ENCODE measurements at regions not wholly inside any gene's neighbourhood (a gene's known extent, or its start where the extent isn't known, plus 50 kb on each side); places are given as distances from the start of the nearest gene placed in this dataset.
"Not testable (repeated sequence)": the region's sequence is repeated elsewhere in the genome, so short reads cannot be mapped to it uniquely, and the experiment has no call there.

DNA sequence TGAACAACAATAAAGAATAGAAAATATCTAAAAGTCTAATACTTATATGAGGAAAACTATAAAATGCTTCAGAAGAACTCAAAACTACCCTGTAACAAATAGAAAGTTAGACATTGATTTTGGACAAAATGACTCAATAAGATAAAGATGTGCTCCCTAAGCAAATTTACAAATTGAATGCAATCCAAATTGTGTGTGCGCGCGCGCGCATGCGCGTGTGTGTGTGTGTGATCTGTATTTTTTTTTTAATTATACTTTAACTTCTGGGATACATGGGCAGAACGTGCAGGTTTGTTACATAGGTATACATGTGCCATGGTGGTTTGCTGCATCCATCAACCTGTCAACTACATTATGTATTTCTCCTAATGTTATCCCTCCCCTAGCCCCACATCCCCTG is 320.8 kb upstream of the INTU start:
- Histone ChIP-seq H3K27ac (no peak overlapping the region), H3K79me2 (ENCODE audit: insufficient read depth) (no peaks in the 10 kb centered on the region), H3K36me3 (ENCODE audit: low read depth) (no peaks in the 10 kb centered on the region), H3K4me3 (no peak overlapping the region), H3K9ac (no peak overlapping the region), H3K4me2 (ENCODE audit: unreplicated experiment) (no peak overlapping the region), H3K4me1 (ENCODE audit: insufficient read depth) (no peaks in the 10 kb centered on the region), H4K20me1 (ENCODE audit: insufficient read depth) (no peaks in the 10 kb centered on the region), H3K9me3 (ENCODE audit: low read depth) (no peaks in the 10 kb centered on the region), H3K27me3 (replicated peaks; ENCODE audit: insufficient read depth) (no peaks in the 10 kb centered on the region), H2AFZ (no peak overlapping the region), H3K9me2 (ENCODE audit: insufficient read depth) (no peaks in the 10 kb centered on the region), H3F3A (ENCODE audit: insufficient read depth) (no peaks in the 10 kb centered on the region)
- in situ Hi-C loops (cut with MboI): no loop called here
- no peak for DNase-seq
- WGBS, 2 experiments (ENCODE audit: low coverage in 1 of 2, low lambda C conversion rate in 2 of 2, missing lambda C conversion rate in 2 of 2): 86 to 89% methylated on average over 8 of the region's 8 CpGs
- TF ChIP-seq EZH2 (IDR thresholded peaks at IDR 0.05; ENCODE audit: insufficient read depth, poor library complexity, severe bottlenecking): no peak
- no peak for TF ChIP-seq EZH2phosphoT487 (IDR thresholded peaks at IDR 0.05; ENCODE audit: insufficient read depth, low read depth)

DNA sequence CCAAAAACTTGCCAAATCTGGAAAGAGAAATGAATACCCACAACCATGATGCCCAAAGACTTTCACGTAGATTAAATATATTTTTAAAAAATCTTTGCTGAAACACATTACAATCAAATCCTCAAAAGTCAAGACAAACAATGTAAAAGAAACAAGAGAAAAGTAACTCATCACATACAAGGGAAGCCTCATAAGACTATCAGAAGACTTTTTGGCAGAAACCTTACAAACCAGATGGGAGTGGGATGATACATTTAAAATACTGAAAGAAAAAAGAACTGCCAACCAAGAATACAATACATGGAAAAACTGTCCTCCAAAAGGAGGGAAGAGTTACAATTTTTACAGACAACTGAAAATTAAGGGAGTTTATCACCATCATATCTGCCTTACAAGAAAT is 319.0 kb upstream of the INTU start:
- Histone ChIP-seq H3K27ac (no peak overlapping the region), H3K9ac (no peak overlapping the region), H2AFZ (no peak overlapping the region), H3K9me3 (ENCODE audit: low read depth) (no peaks in the 10 kb centered on the region), H3K9me2 (ENCODE audit: insufficient read depth) (no peaks in the 10 kb centered on the region), H3K36me3 (ENCODE audit: low read depth) (no peaks in the 10 kb centered on the region), H4K20me1 (ENCODE audit: insufficient read depth) (no peaks in the 10 kb centered on the region), H3K4me1 (ENCODE audit: insufficient read depth) (no peaks in the 10 kb centered on the region), H3F3A (ENCODE audit: insufficient read depth) (no peaks in the 10 kb centered on the region), H3K79me2 (ENCODE audit: insufficient read depth) (no peaks in the 10 kb centered on the region), H3K4me3 (no peak overlapping the region), H3K4me2 (ENCODE audit: unreplicated experiment) (no peak overlapping the region), H3K27me3 (replicated peaks; ENCODE audit: insufficient read depth) (no peaks in the 10 kb centered on the region)
- in situ Hi-C loops (cut with MboI): no loop called here
- TF ChIP-seq EZH2 (IDR thresholded peaks at IDR 0.05; ENCODE audit: insufficient read depth, poor library complexity, severe bottlenecking) (no peak), EZH2phosphoT487 (IDR thresholded peaks at IDR 0.05; ENCODE audit: insufficient read depth, low read depth) (no peak)
- no peak for DNase-seq
- WGBS, 2 experiments (ENCODE audit: low coverage in 1 of 2, low lambda C conversion rate in 2 of 2, missing lambda C conversion rate in 2 of 2): 19 to 27% methylated on average over 1 of the region's 1 CpG

DNA sequence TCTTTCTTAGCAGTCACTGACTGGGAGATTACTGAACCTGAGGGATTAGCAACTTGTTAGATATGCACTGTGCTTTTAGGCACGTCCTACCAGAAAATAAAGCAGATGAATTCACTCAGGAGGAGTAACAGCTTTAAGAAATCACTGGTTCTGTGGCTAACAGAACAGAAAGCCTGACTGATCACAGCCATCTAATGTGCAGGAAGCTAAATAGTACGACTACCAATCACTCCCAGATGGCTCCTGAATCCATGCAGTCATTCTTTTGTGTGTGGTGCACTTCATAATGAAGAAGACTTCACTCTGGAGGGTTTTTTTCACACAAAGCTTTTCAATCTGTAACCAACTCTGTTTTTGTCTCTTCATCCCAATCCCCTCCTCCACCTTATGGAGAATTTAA is 305.3 kb upstream of the INTU start:
- Histone ChIP-seq H3K9ac (no peak overlapping the region), H3K36me3 (ENCODE audit: low read depth) (no peaks in the 10 kb centered on the region), H3K27ac (no peak overlapping the region), H3K4me1 (ENCODE audit: insufficient read depth) (no peaks in the 10 kb centered on the region), H3K9me3 (ENCODE audit: low read depth) (no peaks in the 10 kb centered on the region), H3F3A (ENCODE audit: insufficient read depth) (no peaks in the 10 kb centered on the region), H3K9me2 (ENCODE audit: insufficient read depth) (no peaks in the 10 kb centered on the region), H3K4me3 (no peak overlapping the region), H2AFZ (no peak overlapping the region), H3K27me3 (replicated peaks; ENCODE audit: insufficient read depth) (no peaks in the 10 kb centered on the region), H3K4me2 (ENCODE audit: unreplicated experiment) (no peak overlapping the region), H4K20me1 (ENCODE audit: insufficient read depth) (no peaks in the 10 kb centered on the region), H3K79me2 (ENCODE audit: insufficient read depth) (no peaks in the 10 kb centered on the region)
- in situ Hi-C loops (cut with MboI): no loop called here
- DNase-seq: no peak
- WGBS, 2 experiments (ENCODE audit: low coverage in 1 of 2, low lambda C conversion rate in 2 of 2, missing lambda C conversion rate in 2 of 2): 17 to 20% methylated on average over 2 of the region's 2 CpGs
- no peak for TF ChIP-seq EZH2 (IDR thresholded peaks at IDR 0.05; ENCODE audit: insufficient read depth, poor library complexity, severe bottlenecking)
- TF ChIP-seq EZH2phosphoT487 (IDR thresholded peaks at IDR 0.05; ENCODE audit: insufficient read depth, low read depth): no peak

DNA sequence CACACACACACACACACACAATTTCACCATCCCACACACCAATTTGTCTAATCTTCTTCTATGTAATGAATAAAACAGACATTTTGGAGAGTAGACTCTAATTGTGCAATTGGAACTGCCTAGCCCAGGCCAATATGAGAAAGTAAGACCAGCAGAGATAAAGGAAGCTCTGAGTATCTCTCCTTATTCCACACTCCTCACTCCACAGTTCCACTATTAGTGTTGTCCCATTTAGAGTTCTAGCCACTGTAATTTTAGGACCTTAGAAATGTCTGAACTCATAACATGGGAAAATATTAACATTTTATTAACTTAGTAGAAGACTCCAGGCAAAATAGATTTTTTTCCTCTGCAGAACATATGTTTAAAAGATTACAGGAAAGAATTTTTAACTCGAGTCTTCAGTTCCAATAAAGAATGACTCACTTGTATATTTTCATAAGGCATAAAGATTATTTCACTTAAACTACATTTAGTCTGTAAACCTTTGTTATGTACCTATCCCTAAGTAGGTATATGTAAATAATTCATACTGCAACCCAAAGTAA is 297.6 kb upstream of the INTU start:
- Histone ChIP-seq H3K9me2 (ENCODE audit: insufficient read depth) (no peaks in the 10 kb centered on the region), H3K4me2 (ENCODE audit: unreplicated experiment) (no peak overlapping the region), H2AFZ (no peak overlapping the region), H3K4me1 (ENCODE audit: insufficient read depth) (no peaks in the 10 kb centered on the region), H3K27ac (no peak overlapping the region), H3K4me3 (no peak overlapping the region), H3K9ac (no peak overlapping the region), H3K9me3 (ENCODE audit: low read depth) (no peaks in the 10 kb centered on the region), H4K20me1 (ENCODE audit: insufficient read depth) (no peaks in the 10 kb centered on the region), H3K36me3 (ENCODE audit: low read depth) (no peaks in the 10 kb centered on the region), H3K27me3 (replicated peaks; ENCODE audit: insufficient read depth) (no peaks in the 10 kb centered on the region), H3F3A (ENCODE audit: insufficient read depth) (no peaks in the 10 kb centered on the region), H3K79me2 (ENCODE audit: insufficient read depth) (no peaks in the 10 kb centered on the region)
- in situ Hi-C loops (cut with MboI): no loop called here
- no peak for DNase-seq
- WGBS, 2 experiments (ENCODE audit: low coverage in 1 of 2, low lambda C conversion rate in 2 of 2, missing lambda C conversion rate in 2 of 2): 20% methylated on average over 1 of the region's 1 CpG
- no peak for TF ChIP-seq EZH2phosphoT487 (IDR thresholded peaks at IDR 0.05; ENCODE audit: insufficient read depth, low read depth)
- no peak for TF ChIP-seq EZH2 (IDR thresholded peaks at IDR 0.05; ENCODE audit: insufficient read depth, poor library complexity, severe bottlenecking)

DNA sequence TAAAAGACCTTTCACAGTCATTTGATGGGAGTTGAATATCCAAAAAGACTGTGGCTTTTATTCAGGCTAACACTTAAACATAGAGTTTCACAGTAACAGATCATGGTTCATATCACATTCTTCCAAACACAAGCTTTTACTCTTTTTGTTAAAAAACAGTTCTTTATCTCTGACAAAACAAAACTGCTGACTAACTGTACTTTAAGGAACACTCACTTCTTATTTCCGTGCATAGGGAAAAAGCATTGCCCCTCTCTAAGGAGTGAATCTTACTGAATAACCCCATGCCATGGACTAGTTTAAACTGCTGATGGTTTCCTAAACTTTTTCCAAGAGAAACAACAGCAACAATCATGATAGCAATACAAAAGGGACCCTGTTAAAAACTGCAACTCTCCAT is 297.0 kb upstream of the INTU start:
- Histone ChIP-seq H3K27ac (no peak overlapping the region), H3K4me2 (ENCODE audit: unreplicated experiment) (no peak overlapping the region), H2AFZ (no peak overlapping the region), H3K4me1 (ENCODE audit: insufficient read depth) (no peaks in the 10 kb centered on the region), H3K79me2 (ENCODE audit: insufficient read depth) (no peaks in the 10 kb centered on the region), H3K4me3 (no peak overlapping the region), H3K36me3 (ENCODE audit: low read depth) (no peaks in the 10 kb centered on the region), H3K27me3 (replicated peaks; ENCODE audit: insufficient read depth) (no peaks in the 10 kb centered on the region), H3K9ac (no peak overlapping the region), H3K9me2 (ENCODE audit: insufficient read depth) (no peaks in the 10 kb centered on the region), H4K20me1 (ENCODE audit: insufficient read depth) (no peaks in the 10 kb centered on the region), H3K9me3 (ENCODE audit: low read depth) (no peaks in the 10 kb centered on the region), H3F3A (ENCODE audit: insufficient read depth) (no peaks in the 10 kb centered on the region)
- DNase-seq: no peak
- WGBS, 2 experiments (ENCODE audit: low coverage in 1 of 2, low lambda C conversion rate in 2 of 2, missing lambda C conversion rate in 2 of 2): 69 to 84% methylated on average over 1 of the region's 1 CpG
- in situ Hi-C loops (cut with MboI): no loop called here
- no peak for TF ChIP-seq EZH2 (IDR thresholded peaks at IDR 0.05; ENCODE audit: insufficient read depth, poor library complexity, severe bottlenecking)
- no peak for TF ChIP-seq EZH2phosphoT487 (IDR thresholded peaks at IDR 0.05; ENCODE audit: insufficient read depth, low read depth)

DNA sequence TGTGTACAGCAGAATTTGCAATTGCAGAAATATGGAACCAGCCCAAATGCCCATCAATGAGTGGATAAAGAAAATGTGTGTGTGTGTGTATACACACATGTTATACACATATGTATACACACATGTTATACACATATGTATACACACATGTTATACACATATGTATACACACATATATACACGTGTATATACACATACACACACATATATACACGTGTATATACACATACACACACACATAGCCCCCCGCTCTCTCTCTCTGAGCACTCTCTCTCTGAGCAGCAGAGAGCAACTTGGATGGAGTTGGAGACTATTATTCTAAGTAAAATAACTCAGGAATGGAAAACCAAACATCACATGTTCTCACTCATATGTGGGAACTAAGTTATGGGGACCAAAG is 289.6 kb upstream of the INTU start:
- H3K36me3 ChIP-seq (ENCODE audit: low read depth); H2AFZ ChIP-seq; H3K4me1 ChIP-seq (ENCODE audit: insufficient read depth); H3K27me3 ChIP-seq (replicated peaks; ENCODE audit: insufficient read depth); H3F3A ChIP-seq (ENCODE audit: insufficient read depth); H3K9me3 ChIP-seq (ENCODE audit: low read depth); H4K20me1 ChIP-seq (ENCODE audit: insufficient read depth); H3K4me2 ChIP-seq (ENCODE audit: unreplicated experiment); in situ Hi-C loops (cut with MboI); H3K27ac ChIP-seq; DNase-seq; H3K79me2 ChIP-seq (ENCODE audit: insufficient read depth); H3K4me3 ChIP-seq; H3K9me2 ChIP-seq (ENCODE audit: insufficient read depth); H3K9ac ChIP-seq: not testable (repeated sequence)
- 30 to 33% methylated on average over 3 of the region's 3 CpGs for WGBS, 2 experiments (ENCODE audit: low coverage in 1 of 2, low lambda C conversion rate in 2 of 2, missing lambda C conversion rate in 2 of 2)

Measured in GM23248 (cell line).